ENCODE measurements at regions not wholly inside any gene's neighbourhood (a gene's known extent, or its start where the extent isn't known, plus 50 kb on each side); places are given as distances from the start of the nearest gene placed in this dataset.

DNA sequence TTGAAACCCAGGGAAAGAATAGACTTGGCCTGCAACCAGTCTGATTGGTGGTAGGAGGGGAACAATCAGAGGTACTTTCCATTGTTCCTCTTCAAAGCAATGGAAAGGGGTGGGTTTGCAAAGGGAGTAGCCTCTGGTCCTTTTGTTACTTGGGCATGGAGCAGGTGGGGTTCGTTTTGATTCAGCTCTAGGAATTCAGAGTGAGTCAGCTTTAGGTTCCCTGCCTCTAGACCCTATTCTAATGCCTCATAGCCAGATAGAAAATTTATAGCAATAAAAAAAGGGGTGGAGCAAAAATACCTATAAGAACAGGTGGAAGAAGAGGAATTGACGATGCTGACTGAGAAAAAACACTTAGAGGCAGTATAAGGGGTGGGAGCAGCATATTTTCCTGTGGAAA, 636.4 kb downstream of the PLCL1 start:
- TF ChIP-seq EZH2phosphoT487 (IDR thresholded peaks at IDR 0.05; ENCODE audit: insufficient read depth, low read depth) (no peak), EZH2 (IDR thresholded peaks at IDR 0.05; ENCODE audit: insufficient read depth, poor library complexity, severe bottlenecking) (no peak)
